ENCODE measurements at regions not wholly inside any gene's neighbourhood (a gene's known extent, or its start where the extent isn't known, plus 50 kb on each side); places are given as distances from the start of the nearest gene placed in this dataset.

GRCh38 chr6:16001158-16001557, 127.7 kb upstream of the MYLIP start:
- intact Hi-C loops (cut with micrococcal nuclease; ENCODE audit: unreplicated experiment), result no loop called here
- TF ChIP-seq CTCF (IDR thresholded peaks at IDR 0.05; ENCODE audit: insufficient read depth in 1 of 2, low read depth in 1 of 2, low read length in 1 of 2, severe bottlenecking in 1 of 2, unreplicated experiment in 1 of 2), result no peak

GRCh38 chr6:15999201-15999600, 129.7 kb upstream of the MYLIP start:
- TF ChIP-seq CTCF (IDR thresholded peaks at IDR 0.05; ENCODE audit: insufficient read depth in 1 of 2, low read depth in 1 of 2, low read length in 1 of 2, severe bottlenecking in 1 of 2, unreplicated experiment in 1 of 2), result no peak
- intact Hi-C loops (cut with micrococcal nuclease; ENCODE audit: unreplicated experiment), result no loop called here
- POLR2A ChIA-PET, result no interaction called here
- Histone ChIP-seq H3K9me3 (no peaks in the 10 kb centered on the region), H3K27me3 (replicated peaks; ENCODE audit: control insufficient read depth, insufficient read depth, low read length) (no peaks in the 10 kb centered on the region), H3K4me1 (no peaks in the 10 kb centered on the region), H3K36me3 (ENCODE audit: control insufficient read depth, insufficient read depth, low read length) (no peaks in the 10 kb centered on the region), H3K4me3 (ENCODE audit: low read depth, low read length) (no peak overlapping the region)
- no TSS peak for BruUV-seq (replicated peaks)
- Mint-ChIP-seq H3K27ac (ENCODE audit: unreplicated experiment) (no peak overlapping the region), H3K27me3 (ENCODE audit: insufficient read depth, unreplicated experiment) (no peaks in the 10 kb centered on the region), H3K4me1 (ENCODE audit: low read depth, unreplicated experiment) (peaks cover 15% of the 10 kb centered on the region), H3K9me3 (ENCODE audit: unreplicated experiment) (no peaks in the 10 kb centered on the region), H3K4me3 (ENCODE audit: unreplicated experiment) (no peak overlapping the region), H3K36me3 (ENCODE audit: insufficient read depth, unreplicated experiment) (no peaks in the 10 kb centered on the region)
- DNase-seq, result no peak
- CTCF ChIA-PET, result no interaction called here

More at GRCh38 chr6:16001158-16001557, 127.7 kb upstream of the MYLIP start:
- Histone ChIP-seq H3K27me3 (replicated peaks; ENCODE audit: control insufficient read depth, insufficient read depth, low read length) (no peaks in the 10 kb centered on the region), H3K4me1 (no peaks in the 10 kb centered on the region), H3K4me3 (ENCODE audit: low read depth, low read length) (no peak overlapping the region), H3K9me3 (no peaks in the 10 kb centered on the region), H3K36me3 (ENCODE audit: control insufficient read depth, insufficient read depth, low read length) (no peaks in the 10 kb centered on the region)
- no peaks in the 10 kb centered on the region for H3K36me3 Mint-ChIP-seq (ENCODE audit: insufficient read depth, unreplicated experiment)
- POLR2A ChIA-PET, result no interaction called here
- no peak overlapping the region for H3K4me3 Mint-ChIP-seq (ENCODE audit: unreplicated experiment)
- no peak for DNase-seq
- no peaks in the 10 kb centered on the region for H3K27me3 Mint-ChIP-seq (ENCODE audit: insufficient read depth, unreplicated experiment)
- H3K4me1 Mint-ChIP-seq (ENCODE audit: low read depth, unreplicated experiment), result peaks cover 15% of the 10 kb centered on the region
- H3K27ac Mint-ChIP-seq (ENCODE audit: unreplicated experiment), result no peak overlapping the region
- H3K9me3 Mint-ChIP-seq (ENCODE audit: unreplicated experiment), result no peaks in the 10 kb centered on the region
- BruUV-seq (replicated peaks), result no TSS peak
- CTCF ChIA-PET, result no interaction called here

- H3K36me3 ChIP-seq (ENCODE audit: control insufficient read depth, insufficient read depth, low read length), result no peaks in the 10 kb centered on the region
- no peaks in the 10 kb centered on the region for H3K9me3 ChIP-seq
- H3K27me3 ChIP-seq (replicated peaks; ENCODE audit: control insufficient read depth, insufficient read depth, low read length), result no peaks in the 10 kb centered on the region
- H3K4me1 Mint-ChIP-seq (ENCODE audit: low read depth, unreplicated experiment), result peaks cover 15% of the 10 kb centered on the region
- no TSS peak for BruUV-seq (replicated peaks)
- ChIA-PET POLR2A (no interaction called here), CTCF (no interaction called here)
- no peak overlapping the region for H3K4me3 ChIP-seq (ENCODE audit: low read depth, low read length)
- H3K27me3 Mint-ChIP-seq (ENCODE audit: insufficient read depth, unreplicated experiment), result no peaks in the 10 kb centered on the region
- no peaks in the 10 kb centered on the region for H3K9me3 Mint-ChIP-seq (ENCODE audit: unreplicated experiment)
- no peak for TF ChIP-seq CTCF (IDR thresholded peaks at IDR 0.05; ENCODE audit: insufficient read depth in 1 of 2, low read depth in 1 of 2, low read length in 1 of 2, severe bottlenecking in 1 of 2, unreplicated experiment in 1 of 2)
- intact Hi-C loops (cut with micrococcal nuclease; ENCODE audit: unreplicated experiment), result no loop called here
- H3K4me1 ChIP-seq, result no peaks in the 10 kb centered on the region
- DNase-seq, result no peak
- no peaks in the 10 kb centered on the region for H3K36me3 Mint-ChIP-seq (ENCODE audit: insufficient read depth, unreplicated experiment)
- no peak overlapping the region for H3K4me3 Mint-ChIP-seq (ENCODE audit: unreplicated experiment)
- H3K27ac Mint-ChIP-seq (ENCODE audit: unreplicated experiment), result no peak overlapping the region
Measured at GRCh38 chr6:15997586-15998388, 131.1 kb upstream of the MYLIP start.
